AML-193 (cell line): ENCODE measurements at regions not wholly inside any gene's neighbourhood (a gene's known extent, or its start where the extent isn't known, plus 50 kb on each side); places are given as distances from the start of the nearest gene placed in this dataset.
"Not testable (repeated sequence)": the region's sequence is repeated elsewhere in the genome, so short reads cannot be mapped to it uniquely, and the experiment has no call there.

Experiments
- DNase-seq, 2 experiments: peaks; one replicate each; lab custom pipeline; 2025; lab: John Stamatoyannopoulos, UW

- no peak for DNase-seq
These were observed 918.4 kb upstream of the SOX9 start for GRCh38 chr17:71202449-71202848.

DNA sequence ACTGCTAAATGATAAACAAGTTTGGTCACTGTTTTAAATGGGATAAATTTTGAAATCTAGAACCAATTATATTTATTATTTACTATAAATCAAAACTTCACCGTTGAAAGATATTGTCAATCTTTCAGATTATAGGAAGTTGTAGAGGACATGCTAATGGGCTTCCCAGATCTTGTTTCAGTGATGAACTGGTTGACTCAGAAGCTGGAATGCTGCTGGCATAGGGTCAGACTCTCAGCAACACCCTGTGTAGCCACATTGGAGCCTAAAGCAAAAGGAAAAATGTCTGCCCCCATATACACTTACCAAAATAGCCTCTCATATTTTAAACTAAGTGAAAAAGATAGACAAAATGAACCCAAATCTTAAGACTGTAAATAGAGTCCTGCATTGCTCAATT is 916.9 kb upstream of the SOX9 start:
- DNase-seq = no peak

DNA sequence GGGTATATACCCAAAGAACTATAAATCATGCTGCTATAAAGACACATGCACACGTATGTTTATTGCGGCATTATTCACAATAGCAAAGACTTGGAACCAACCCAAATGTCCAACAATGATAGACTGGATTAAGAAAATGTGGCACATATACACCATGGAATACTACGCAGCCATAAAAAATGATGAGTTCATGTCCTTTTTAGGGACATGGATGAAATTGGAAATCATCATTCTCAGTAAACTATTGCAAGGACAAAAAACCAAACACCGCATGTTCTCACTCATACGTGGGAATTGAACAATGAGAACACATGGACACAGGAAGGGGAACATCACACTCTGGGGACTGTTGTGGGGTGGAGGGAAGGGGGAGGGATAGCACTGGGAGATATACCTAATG is 914.9 kb upstream of the SOX9 start:
- not testable (repeated sequence) for DNase-seq

DNA sequence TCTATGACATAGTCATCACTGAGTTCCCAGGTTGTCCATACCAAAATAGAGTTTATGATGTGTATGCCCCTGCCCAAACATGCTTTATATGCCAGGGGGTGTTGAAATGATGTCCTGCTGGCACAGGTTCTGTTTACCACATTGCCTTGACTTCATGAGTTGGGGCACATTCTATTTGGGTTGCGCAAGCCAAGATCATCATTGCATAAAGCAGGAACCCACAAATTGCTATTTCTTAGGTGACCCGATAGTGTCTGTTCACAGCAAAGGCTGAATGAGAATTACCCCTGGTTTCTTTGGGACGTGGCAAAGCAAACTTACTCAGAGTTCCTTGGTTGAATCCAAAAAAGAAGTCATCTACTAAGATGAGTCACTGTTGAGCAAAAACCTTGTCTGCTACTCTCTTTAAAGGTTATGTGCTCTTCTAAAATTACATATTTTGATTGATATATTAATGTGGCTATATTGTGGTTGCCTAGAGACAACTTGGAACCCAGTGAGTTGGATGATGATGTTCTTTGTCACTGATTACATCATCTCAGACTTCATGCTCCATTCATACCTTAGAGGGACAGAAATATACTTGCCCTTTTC is 912.6 kb upstream of the SOX9 start:
- DNase-seq = no peak

- no peak for DNase-seq
These were observed 906.9 kb upstream of the SOX9 start for GRCh38 chr17:71213936-71214335.

- no peak for DNase-seq
These were observed 903.1 kb upstream of the SOX9 start for GRCh38 chr17:71217769-71218168.

DNA sequence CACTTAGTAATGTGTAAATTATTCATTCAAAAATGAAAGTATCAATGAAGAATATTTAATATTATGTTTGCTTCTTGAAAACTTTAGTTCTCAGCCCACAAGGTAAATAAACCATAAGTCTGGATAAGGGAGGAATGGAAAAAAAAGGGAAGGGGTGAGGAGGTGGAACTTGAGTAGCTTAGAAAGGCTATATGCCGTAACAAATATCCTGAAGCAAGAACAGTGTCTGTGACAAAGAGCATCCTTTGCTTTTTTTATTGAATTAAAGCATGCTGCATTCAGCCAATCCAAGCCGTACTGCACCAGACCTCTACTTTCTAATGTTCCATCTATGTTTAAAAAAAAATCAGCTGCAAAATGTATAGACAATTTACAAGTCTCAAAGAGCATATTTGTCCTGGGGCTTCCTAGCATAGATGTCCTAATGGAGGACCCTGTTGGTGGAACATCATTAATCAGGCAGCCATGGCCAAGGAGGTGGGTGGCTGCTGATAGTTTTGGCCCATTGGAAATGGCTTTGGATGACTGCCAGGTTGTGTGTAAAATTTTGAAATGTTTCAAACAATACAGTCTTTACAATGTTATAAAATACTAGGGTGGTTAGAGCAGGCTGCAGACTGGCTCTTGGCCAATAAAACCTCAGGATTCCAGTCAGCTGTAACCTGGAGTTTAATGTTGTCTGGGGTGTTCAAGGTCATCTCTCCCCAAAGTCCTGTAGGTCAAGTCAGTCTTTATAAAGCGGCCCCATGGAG is 895.8 kb upstream of the SOX9 start:
- DNase-seq = no peak

GRCh38 chr17:71227841-71228240 is 893.0 kb upstream of the SOX9 start:
- no peak for DNase-seq

GRCh38 chr17:71229070-71229469 is 891.8 kb upstream of the SOX9 start:
- no peak for DNase-seq

GRCh38 chr17:71232801-71233559 is 887.8 kb upstream of the SOX9 start:
- no peak for DNase-seq

- DNase-seq = no peak
These were observed 886.5 kb upstream of the SOX9 start for GRCh38 chr17:71234349-71234748.

GRCh38 chr17:71237903-71238538 is 882.8 kb upstream of the SOX9 start:
- peak in 1 of 2 experiments; percentile 20 for DNase-seq

- DNase-seq = no peak
These were observed 873.3 kb upstream of the SOX9 start for GRCh38 chr17:71247441-71248015.

DNA sequence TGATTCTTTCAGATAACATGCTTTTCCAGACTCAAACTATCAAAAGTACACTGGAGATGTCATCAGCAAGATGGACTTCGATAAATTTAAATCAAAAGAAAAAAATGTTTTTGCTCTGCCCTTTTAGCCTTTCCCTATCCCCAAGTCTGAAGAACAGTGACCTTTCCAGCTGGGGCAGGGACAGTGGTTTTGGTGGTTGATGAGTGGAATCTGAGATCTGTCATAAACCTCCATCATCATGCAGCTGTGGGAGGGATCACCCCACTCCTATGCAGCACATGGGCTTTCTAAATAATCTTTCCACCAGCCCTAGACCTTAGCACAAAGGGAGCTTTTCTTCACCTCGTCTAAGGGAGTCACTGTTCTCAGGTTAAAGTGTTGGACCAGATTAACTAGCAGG is 869.5 kb upstream of the SOX9 start:
- DNase-seq = no peak

DNA sequence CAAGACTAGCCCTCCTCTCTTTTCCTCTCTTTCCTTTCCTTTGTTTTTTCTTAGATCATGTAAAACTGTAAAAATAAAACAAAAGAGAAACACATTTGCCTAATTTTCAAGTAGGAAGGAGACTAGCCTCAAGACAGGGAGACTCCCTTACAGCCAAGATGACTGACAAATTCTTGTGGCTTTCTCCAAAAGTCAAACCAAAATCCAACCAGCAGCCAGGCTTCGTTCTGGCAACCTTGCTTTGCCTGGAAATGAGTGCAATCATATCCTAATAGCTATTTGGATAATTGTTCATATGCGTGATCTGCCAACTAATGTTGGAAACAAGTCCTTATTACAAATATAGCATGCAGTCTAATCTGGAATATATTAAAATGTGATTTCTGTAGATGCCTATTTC is 868.9 kb upstream of the SOX9 start:
- DNase-seq = no peak

GRCh38 chr17:71252436-71252835 is 868.4 kb upstream of the SOX9 start:
- DNase-seq = no peak

DNA sequence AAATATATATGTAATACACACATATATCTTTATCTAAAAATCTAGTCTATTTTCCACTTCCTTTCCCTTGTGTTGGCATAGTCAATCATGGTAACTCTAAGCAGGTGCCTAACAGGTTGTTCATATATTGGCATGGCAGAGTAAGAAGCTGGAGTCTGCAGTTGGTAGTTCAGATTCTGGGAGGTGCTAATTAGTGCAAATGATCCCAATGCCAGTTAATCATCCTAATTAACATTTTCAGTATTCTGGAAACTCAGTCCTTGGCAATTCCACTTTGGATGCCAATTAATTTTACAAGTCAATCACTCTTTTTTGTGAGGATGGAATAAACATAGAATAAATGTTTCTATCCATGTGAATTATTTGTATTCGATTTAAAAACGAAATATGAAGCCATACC is 863.7 kb upstream of the SOX9 start:
- no peak for DNase-seq

- DNase-seq = no peak
These were observed 860.4 kb upstream of the SOX9 start for GRCh38 chr17:71260366-71260940.

GRCh38 chr17:71262586-71262985 is 858.2 kb upstream of the SOX9 start:
- DNase-seq = no peak

DNA sequence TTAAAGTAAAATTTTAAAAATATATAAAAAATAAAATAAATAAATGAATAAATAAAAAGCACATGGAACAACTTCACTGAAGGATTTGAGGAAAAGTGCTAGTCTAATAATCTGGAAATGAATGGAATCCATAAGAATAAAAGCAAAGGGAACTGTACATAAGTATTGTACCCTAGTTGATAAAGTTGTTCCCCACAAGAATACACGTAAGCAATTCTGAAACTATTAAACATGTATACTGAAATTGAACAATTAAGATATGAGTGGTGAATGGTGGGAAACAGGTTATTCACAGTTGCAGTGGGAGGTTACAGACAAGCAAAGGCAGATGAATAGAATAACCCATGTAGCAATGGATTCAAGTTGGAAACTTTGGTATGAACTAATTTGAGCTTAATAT is 853.2 kb upstream of the SOX9 start:
- DNase-seq = no peak

GRCh38 chr17:71269201-71269600 is 851.6 kb upstream of the SOX9 start:
- DNase-seq = no peak

GRCh38 chr17:71273441-71273840 is 847.4 kb upstream of the SOX9 start:
- no peak for DNase-seq
